HG03442 (cell line): ENCODE measurements at regions not wholly inside any gene's neighbourhood (a gene's known extent, or its start where the extent isn't known, plus 50 kb on each side); places are given as distances from the start of the nearest gene placed in this dataset.
"Not testable (repeated sequence)": the region's sequence is repeated elsewhere in the genome, so short reads cannot be mapped to it uniquely, and the experiment has no call there.

Experiments
- ATAC-seq: cut with Tn5 transposase; IDR thresholded peaks from one replicate; pipeline ENCODE4 v1.9.1; 2021; ENCODE audit warnings: mild to moderate bottlenecking, moderate library complexity; ENCODE audit not compliant: unreplicated experiment

- ATAC-seq, result no peak
Observed at GRCh38 chrY:7814361-7814760, 902.8 kb upstream of the AMELY start.

- no peak for ATAC-seq
Observed at GRCh38 chrY:7810359-7810758, 898.8 kb upstream of the AMELY start.

GRCh38 chrY:7807516-7807870, 895.9 kb upstream of the AMELY start:
- ATAC-seq, result no peak

- ATAC-seq, result no peak
Observed at GRCh38 chrY:7806592-7807515, 895.3 kb upstream of the AMELY start.

GRCh38 chrY:7805624-7806023, 894.1 kb upstream of the AMELY start:
- ATAC-seq, result no peak

GRCh38 chrY:7803737-7804136, 892.2 kb upstream of the AMELY start:
- ATAC-seq, result no peak

- no peak for ATAC-seq
Observed at GRCh38 chrY:7796128-7796527, 884.6 kb upstream of the AMELY start.

- ATAC-seq, result no peak
Observed at GRCh38 chrY:7794441-7794840, 882.9 kb upstream of the AMELY start.

GRCh38 chrY:7793989-7794388, 882.4 kb upstream of the AMELY start:
- ATAC-seq, result no peak

GRCh38 chrY:7792431-7792830, 880.9 kb upstream of the AMELY start:
- ATAC-seq, result no peak

GRCh38 chrY:7781501-7781900, 869.9 kb upstream of the AMELY start:
- ATAC-seq, result no peak

- not testable (repeated sequence) for ATAC-seq
Observed at GRCh38 chrY:7775436-7775835, 863.9 kb upstream of the AMELY start.

- ATAC-seq, result no peak
Observed at GRCh38 chrY:7771771-7772170, 860.2 kb upstream of the AMELY start.

GRCh38 chrY:7769790-7770375, 858.3 kb upstream of the AMELY start:
- no peak for ATAC-seq

GRCh38 chrY:7768901-7769300, 857.3 kb upstream of the AMELY start:
- no peak for ATAC-seq

GRCh38 chrY:7753711-7754110, 842.2 kb upstream of the AMELY start:
- ATAC-seq, result no peak

- no peak for ATAC-seq
Observed at GRCh38 chrY:7746781-7747180, 835.2 kb upstream of the AMELY start.

GRCh38 chrY:7745581-7745901, 834.0 kb upstream of the AMELY start:
- ATAC-seq, result no peak

GRCh38 chrY:7744691-7745580, 833.4 kb upstream of the AMELY start:
- ATAC-seq, result no peak

GRCh38 chrY:7736847-7737365, 825.4 kb upstream of the AMELY start:
- no peak for ATAC-seq

GRCh38 chrY:7731651-7732050, 820.1 kb upstream of the AMELY start:
- ATAC-seq, result no peak
